ENCODE measurements at regions not wholly inside any gene's neighbourhood (a gene's known extent, or its start where the extent isn't known, plus 50 kb on each side); places are given as distances from the start of the nearest gene placed in this dataset.

DNA sequence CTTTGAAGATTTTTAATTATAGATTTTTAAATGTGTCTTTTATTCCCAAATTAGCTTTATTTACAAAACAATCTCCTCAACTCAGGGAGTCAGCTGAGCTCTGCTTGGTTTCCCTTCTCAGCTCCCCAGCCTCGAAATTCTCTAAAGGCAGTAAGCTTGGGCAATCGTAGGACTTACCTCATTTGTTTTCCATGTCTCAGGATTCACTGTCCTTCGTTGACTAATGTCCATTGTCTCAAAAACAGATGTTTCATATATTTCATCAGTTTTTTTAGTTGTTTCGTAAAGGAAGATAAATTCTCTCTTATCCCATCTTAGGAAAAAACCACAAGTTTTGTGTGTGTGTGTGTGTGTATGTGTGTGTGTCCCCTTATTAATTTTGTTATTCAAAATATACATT lies 102.2 kb upstream of the ADGRF1 start:
- TF ChIP-seq POLR2A (IDR thresholded peaks at IDR 0.05), result no peak
- TF ChIP-seq, protein P1, sequence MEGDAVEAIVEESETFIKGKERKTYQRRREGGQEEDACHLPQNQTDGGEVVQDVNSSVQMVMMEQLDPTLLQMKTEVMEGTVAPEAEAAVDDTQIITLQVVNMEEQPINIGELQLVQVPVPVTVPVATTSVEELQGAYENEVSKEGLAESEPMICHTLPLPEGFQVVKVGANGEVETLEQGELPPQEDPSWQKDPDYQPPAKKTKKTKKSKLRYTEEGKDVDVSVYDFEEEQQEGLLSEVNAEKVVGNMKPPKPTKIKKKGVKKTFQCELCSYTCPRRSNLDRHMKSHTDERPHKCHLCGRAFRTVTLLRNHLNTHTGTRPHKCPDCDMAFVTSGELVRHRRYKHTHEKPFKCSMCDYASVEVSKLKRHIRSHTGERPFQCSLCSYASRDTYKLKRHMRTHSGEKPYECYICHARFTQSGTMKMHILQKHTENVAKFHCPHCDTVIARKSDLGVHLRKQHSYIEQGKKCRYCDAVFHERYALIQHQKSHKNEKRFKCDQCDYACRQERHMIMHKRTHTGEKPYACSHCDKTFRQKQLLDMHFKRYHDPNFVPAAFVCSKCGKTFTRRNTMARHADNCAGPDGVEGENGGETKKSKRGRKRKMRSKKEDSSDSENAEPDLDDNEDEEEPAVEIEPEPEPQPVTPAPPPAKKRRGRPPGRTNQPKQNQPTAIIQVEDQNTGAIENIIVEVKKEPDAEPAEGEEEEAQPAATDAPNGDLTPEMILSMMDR (IDR thresholded peaks at IDR 0.05), result no peak
